Right cardiac atrium (tissue), 5 donors: ENCODE measurements at regions not wholly inside any gene's neighbourhood (a gene's known extent, or its start where the extent isn't known, plus 50 kb on each side); places are given as distances from the start of the nearest gene placed in this dataset.

Source experiments
- ATAC-seq, 2 donors: fragments of 200-7000 bp; cut with Tn5 transposase; one replicate each; pipeline versions ENCODE4 v1.8.0 to v1.9.1; 2020; ENCODE audit warnings: moderate library complexity in 2 of 2, mild to moderate bottlenecking in 1 of 2
- DNase-seq, 3 donors: peaks; one replicate each; pipeline ENCODE4 v3.0.0-alpha.2; 2020
- H3K27ac ChIP-seq: one replicate; pipeline ENCODE4 v1.5.1; 2013; ENCODE audit warnings: mild to moderate bottlenecking, low read length, control low read depth, moderate library complexity
- H3K27me3 ChIP-seq: one replicate; pipeline ENCODE4 v1.6.1; 2013; ENCODE audit not compliant: control insufficient read depth, insufficient read depth
- H3K4me1 ChIP-seq: one replicate; pipeline ENCODE4 v1.6.1; 2013; ENCODE audit warnings: low read length; ENCODE audit not compliant: control insufficient read depth, insufficient read depth
- H3K4me3 ChIP-seq: one replicate; pipeline ENCODE4 v1.5.1; 2013; ENCODE audit warnings: low read length, control low read depth
- H3K9me3 ChIP-seq: one replicate; pipeline ENCODE4 v1.6.1; 2013; ENCODE audit warnings: low read length; ENCODE audit not compliant: control insufficient read depth
- WGBS: extraction: QIAGEN DNeasy Blood & Tissue Kit; methylation state at CpG from one replicate; pipeline ENCODE4 v1.1.7; 2013; 5-methylcytosine and 5-hydroxymethylcytosine counted together
- intact Hi-C, 4 donors: fragments of 100-400 bp; cut with DNase I; formaldehyde crosslinking; loops; one replicate each; pipeline versions ENCODE4 v1.11.0 to v1.14.0; 2022 to 2023
- donor health status: healthy with polysubstance abuse.
- donor health status: DM: no; HTN: yes; CAD: no.
- donor health status: DM: no; HTN: no; CAD: no.
- donor health status: DM: no; HTN: yes; CAD: no; lungs with severe emphysema.
- donor health status: DM: yes; HTN: yes; CAD: no.

DNA sequence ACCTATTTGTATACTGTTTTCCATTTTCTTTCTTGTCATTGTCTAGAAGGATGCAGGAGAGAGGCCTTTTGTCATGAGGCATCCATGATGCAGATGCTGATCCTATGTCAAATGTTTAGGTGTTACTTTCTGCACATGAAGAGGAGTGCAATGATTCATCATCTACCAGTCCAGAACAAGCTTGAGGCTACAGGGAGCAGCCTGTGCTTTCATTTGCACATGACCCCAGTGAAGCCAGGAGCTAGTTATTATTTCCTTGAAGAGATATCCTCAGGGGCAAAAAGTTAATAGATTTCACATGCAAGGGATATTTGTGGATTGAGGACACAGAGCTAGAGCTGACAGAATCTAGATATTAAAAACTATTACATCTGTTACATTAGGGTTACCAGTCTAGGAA, 204.4 kb upstream of the TGFBR2 start:
- no peak overlapping the region for H3K27ac ChIP-seq
- no peak for DNase-seq
- H3K9me3 ChIP-seq: no peaks in the 10 kb centered on the region
- ATAC-seq: peak in 1 of 2 donors; percentile 21
- intact Hi-C loops: no loop called here
- H3K4me3 ChIP-seq: no peak overlapping the region
- H3K4me1 ChIP-seq: peaks cover 5% of the 10 kb centered on the region
- no peaks in the 10 kb centered on the region for H3K27me3 ChIP-seq

DNA sequence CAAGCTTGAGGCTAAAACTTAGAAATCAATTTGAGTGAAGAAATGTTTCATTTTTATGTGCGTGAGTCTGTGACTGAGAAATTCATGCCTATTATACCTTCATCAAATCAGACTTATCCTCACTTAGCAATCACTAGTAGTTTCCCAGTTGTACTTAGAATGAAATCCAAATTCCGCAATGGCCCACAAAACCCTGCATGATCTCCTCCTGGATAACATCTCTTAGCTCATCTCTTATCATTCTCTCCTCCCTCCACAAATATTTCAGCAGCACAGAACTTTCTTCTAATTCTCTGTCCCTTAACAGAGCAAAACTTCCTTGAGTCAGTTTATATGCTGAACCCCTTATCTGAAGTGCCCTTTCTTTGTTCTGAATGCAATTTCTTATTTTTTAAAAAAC, 198.8 kb upstream of the TGFBR2 start:
- ATAC-seq: no peak
- no peaks in the 10 kb centered on the region for H3K27me3 ChIP-seq
- intact Hi-C loops: no loop called here
- no peak overlapping the region for H3K4me3 ChIP-seq
- DNase-seq: no peak
- no peaks in the 10 kb centered on the region for H3K9me3 ChIP-seq
- over 99% methylated on average over 2 of the region's 2 CpGs for WGBS
- H3K4me1 ChIP-seq: no peaks in the 10 kb centered on the region
- no peak overlapping the region for H3K27ac ChIP-seq

DNA sequence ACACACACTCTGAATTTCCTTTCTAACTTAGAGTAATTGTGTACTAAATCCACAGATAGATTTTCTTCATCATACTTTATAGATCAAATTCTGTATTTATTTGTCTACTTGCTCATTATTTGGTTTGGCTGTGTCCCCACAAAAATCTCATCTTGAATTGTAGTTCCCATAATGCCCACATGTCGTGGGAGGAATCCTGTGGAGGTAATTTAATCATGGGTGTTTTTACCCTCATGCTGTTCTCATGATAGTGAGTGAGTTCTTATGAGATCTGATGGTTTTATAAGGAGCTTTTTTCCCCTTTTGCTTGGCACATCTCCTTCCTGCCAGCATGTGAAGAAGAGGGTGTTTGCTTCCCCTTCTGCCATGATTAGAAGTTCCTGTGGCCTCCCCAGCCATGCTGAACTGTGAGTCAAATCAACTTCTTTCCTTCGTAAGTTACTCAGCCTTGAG, 198.3 kb upstream of the TGFBR2 start:
- no peaks in the 10 kb centered on the region for H3K4me1 ChIP-seq

DNA sequence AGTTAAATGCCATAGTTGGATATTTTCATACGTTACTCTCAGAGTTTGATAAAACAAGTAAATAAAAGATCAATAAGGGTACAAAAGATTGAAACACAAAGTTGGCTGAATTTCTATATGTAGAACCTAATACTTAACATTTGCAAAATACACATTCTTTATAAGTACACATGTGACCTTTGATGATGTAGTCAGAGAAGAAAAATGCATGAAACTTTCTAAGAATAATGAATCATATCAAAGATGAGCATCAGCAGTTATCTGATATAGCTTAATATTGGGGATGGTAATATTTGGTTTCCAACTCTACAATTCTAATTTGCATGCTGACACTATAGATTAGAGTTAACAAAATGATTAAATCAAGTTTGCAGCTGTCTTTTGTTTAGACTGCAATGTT, 188.0 kb upstream of the TGFBR2 start:
- Histone ChIP-seq H3K27ac (no peak overlapping the region), H3K9me3 (no peaks in the 10 kb centered on the region), H3K4me3 (no peak overlapping the region), H3K27me3 (no peaks in the 10 kb centered on the region), H3K4me1 (no peaks in the 10 kb centered on the region)
- WGBS: 87% methylated on average over 1 of the region's 1 CpG
- intact Hi-C loops: no loop called here
- ATAC-seq (no peak), DNase-seq (no peak)

More for the DNA sequence above, 198.3 kb upstream of the TGFBR2 start:
- no peak overlapping the region for H3K27ac ChIP-seq
- DNase-seq (no peak), ATAC-seq (no peak)
- 82% methylated on average over 2 of the region's 2 CpGs for WGBS
- H3K9me3 ChIP-seq: no peaks in the 10 kb centered on the region
- no peak overlapping the region for H3K4me3 ChIP-seq
- no peaks in the 10 kb centered on the region for H3K27me3 ChIP-seq
- intact Hi-C loops: no loop called here

DNA sequence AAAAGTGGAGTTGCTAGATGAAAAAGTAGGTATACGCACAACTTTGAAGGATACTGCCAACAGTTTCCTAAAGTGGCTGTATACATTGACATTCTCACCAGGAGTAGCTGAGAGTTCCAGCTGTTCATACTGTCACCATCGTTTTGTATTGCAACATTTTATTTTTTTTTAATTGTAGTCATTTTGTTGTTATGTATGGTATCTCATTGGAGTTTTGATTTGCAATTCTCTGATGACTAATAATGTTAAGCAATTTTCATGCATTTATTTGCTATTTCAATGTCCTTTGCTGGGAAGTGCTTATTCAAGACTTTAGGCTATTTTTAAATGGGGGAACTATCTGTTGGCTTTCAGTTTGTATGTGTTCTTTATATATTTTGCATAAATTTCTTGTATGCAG, 185.1 kb upstream of the TGFBR2 start:
- Histone ChIP-seq H3K27me3 (no peaks in the 10 kb centered on the region), H3K27ac (no peak overlapping the region), H3K4me3 (no peak overlapping the region), H3K4me1 (peaks cover 1% of the 10 kb centered on the region), H3K9me3 (no peaks in the 10 kb centered on the region)
- no peak for ATAC-seq
- intact Hi-C loops: no loop called here
- no peak for DNase-seq
- 68% methylated on average over 2 of the region's 2 CpGs for WGBS

DNA sequence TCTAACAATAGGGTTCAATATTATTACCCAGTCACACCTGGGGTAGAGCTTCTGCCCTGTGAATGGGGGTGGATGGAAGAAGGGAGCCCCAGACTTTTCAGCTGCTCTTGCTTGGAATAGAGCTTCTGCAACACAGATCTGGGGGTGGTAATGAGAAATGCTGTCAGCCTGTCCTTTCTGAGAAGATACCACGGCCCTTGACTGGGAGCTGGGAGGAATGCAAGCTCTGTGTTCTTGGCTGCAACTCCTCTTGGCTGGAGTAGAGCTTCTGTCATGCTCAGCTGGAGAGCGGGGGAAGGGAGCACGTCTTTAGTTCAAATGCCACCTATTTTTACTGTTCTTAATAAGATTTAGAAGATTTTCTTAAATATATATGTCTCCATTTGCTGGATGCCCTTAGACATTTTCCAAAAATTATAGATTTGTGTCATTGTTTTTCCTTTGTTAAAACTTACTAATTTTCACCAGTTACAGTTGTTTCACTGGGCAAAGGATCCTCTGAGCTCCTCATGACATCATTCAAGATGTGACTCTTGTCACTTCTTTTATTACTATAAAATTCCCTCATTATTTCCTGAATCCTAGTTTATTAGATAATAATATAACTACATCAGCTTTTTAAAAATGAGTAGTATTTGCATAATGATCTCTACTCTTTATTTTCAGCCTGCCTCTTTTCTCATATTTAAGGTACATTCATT, 180.0 kb upstream of the TGFBR2 start:
- WGBS: 17% methylated on average over 3 of the region's 3 CpGs
- peak; percentile 66 to 79 (median 72) for DNase-seq
- Histone ChIP-seq H3K4me1 (peaks cover 2% of the 10 kb centered on the region), H3K27me3 (no peaks in the 10 kb centered on the region), H3K27ac (peak overlapping the region; percentile 86), H3K9me3 (no peaks in the 10 kb centered on the region), H3K4me3 (no peak overlapping the region)
- ATAC-seq: peak; percentile 99 to 100
- intact Hi-C loops: no loop called here

DNA sequence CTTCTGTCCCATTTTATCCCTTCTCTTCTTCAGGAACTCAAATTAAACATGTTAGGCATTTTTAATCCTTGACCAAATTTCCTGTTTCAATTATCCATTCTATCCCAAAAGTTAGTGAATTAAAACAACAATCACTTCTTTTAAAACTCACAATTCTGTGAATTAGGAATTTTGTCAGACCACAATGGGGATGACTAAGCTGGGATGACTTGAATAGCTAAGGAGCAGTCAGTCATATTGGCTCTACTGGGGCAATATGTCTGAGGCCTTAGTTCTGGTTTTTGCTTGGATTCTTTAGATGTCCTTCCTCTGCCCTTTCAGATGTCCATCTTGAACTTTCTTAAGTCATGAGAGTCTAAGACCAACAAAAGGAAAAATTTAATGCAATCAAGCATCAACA, 178.2 kb upstream of the TGFBR2 start:
- Histone ChIP-seq H3K4me3 (no peak overlapping the region), H3K27me3 (no peaks in the 10 kb centered on the region), H3K27ac (no peak overlapping the region), H3K9me3 (no peaks in the 10 kb centered on the region), H3K4me1 (peaks cover 2% of the 10 kb centered on the region)
- ATAC-seq (no peak), DNase-seq (no peak)
- intact Hi-C loops: no loop called here

DNA sequence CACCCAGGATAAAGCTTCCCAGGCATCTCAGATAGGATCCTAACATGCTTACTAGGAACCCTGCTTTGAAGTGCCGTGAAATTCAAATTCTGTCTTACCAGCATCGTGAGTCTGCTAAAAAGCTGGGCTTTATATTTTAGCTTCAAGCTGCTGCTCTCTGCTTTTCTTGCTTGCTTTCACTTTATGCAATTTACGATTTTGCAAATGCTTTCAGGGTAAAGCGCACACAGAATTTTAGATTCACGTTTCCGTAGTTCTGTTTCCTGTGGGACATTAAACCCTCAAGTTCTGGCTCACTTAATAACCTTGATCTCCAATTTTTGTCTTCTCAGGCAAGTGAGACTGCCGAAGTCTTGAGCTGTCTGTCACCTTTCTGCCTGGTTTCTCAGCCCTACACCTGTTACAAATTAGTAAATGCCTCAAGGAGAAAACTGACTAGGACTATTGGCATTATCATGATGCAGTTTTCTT, 170.5 kb upstream of the TGFBR2 start:
- H3K27ac ChIP-seq: peak overlapping the region; percentile 24
- H3K27me3 ChIP-seq: no peaks in the 10 kb centered on the region
- intact Hi-C loops: no loop called here
- DNase-seq (no peak), ATAC-seq (no peak)
- no peak overlapping the region for H3K4me3 ChIP-seq
- H3K9me3 ChIP-seq: no peaks in the 10 kb centered on the region
- peaks cover 4% of the 10 kb centered on the region for H3K4me1 ChIP-seq
- WGBS: 79% methylated on average over 7 of the region's 7 CpGs

DNA sequence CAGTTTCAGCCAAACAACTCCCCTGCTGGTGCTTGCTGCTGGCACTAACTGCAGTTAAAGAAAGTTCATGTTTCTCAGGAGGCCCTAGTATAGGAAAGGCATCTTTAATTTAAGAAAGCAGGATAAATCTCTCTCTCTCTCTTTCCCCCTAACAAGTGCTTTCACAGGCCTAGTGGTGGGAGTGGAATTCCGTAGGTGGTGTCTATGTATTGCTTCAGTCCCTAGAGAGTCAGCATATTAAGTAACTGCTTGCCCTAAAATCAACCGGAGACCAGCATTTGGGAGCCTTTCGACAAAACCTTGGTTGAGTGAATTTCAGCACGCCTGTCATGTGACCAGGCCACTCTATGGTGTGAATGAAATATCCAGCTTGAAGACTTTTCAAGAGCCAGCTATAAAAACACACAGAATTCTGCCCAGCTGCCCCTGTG, 169.2 kb upstream of the TGFBR2 start:
- intact Hi-C loops: no loop called here
- peak overlapping the region; percentile 64 for H3K27ac ChIP-seq
- no peaks in the 10 kb centered on the region for H3K27me3 ChIP-seq

DNA sequence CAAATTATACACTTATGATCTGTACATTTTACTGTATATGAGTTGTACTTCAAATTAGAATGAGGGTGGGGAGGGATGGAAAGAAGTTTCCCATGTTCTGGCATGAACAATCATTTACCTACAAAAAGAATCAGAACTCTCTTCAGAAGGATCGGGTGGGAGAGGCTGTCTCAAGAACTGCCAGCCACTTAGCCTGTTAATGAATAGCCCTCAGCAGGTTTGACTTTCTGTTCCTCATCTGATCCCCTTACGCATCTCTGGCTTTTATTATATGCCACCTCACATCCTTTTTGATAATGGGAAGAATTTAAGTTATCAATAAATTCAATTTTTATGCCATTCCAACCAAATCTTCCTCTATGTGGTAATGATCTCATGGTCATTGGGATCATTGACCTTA, 168.3 kb upstream of the TGFBR2 start:
- no peak for DNase-seq
- H3K4me3 ChIP-seq: no peak overlapping the region
- intact Hi-C loops: no loop called here
- H3K27me3 ChIP-seq: no peaks in the 10 kb centered on the region
- H3K9me3 ChIP-seq: no peaks in the 10 kb centered on the region
- no peak overlapping the region for H3K27ac ChIP-seq
- peaks cover 5% of the 10 kb centered on the region for H3K4me1 ChIP-seq
- WGBS: 91% methylated on average over 2 of the region's 2 CpGs
- no peak for ATAC-seq

More for the DNA sequence above, 169.2 kb upstream of the TGFBR2 start:
- H3K9me3 ChIP-seq: no peaks in the 10 kb centered on the region
- DNase-seq: peak; percentile 22 to 46 (median 26)
- no peak overlapping the region for H3K4me3 ChIP-seq
- peak; percentile 25 to 69 for ATAC-seq
- 28% methylated on average over 4 of the region's 4 CpGs for WGBS
- peaks cover 5% of the 10 kb centered on the region for H3K4me1 ChIP-seq

DNA sequence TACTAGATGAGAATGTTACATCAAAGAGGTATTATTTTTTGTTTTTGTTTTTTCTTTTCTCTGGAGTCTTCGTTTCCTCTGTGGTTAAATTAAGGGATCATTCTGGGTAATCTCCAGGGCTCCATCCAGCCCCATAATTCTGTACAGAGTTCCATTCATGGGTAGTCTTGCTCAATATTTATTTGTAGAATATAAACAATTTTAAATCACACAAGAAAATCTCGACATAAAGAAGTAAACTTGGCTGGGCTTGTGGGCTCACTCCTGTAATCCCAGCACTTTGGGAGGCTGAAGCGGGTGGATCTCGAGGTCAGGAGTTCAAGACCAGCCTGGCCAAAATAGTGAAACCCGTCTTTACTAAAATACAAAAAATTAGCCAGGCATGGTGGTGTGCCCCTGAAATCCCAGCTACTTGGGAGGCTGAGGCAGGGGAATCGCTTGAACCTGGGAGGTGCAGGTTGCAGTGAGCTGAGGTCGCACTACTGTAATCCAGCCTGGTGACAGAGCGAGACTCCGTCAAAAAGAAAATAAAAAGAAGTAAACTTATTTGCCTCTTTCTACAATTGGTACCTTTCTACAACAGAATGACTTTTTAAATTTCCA, 166.8 kb upstream of the TGFBR2 start:
- Histone ChIP-seq H3K9me3 (no peaks in the 10 kb centered on the region), H3K4me3 (no peak overlapping the region), H3K4me1 (peaks cover 5% of the 10 kb centered on the region), H3K27ac (no peak overlapping the region), H3K27me3 (no peaks in the 10 kb centered on the region)
- 88% methylated on average over 9 of the region's 9 CpGs for WGBS
- ATAC-seq (no peak), DNase-seq (no peak)
- intact Hi-C loops: no loop called here
